NT2/D1 (cell line): ENCODE measurements at regions not wholly inside any gene's neighbourhood (a gene's known extent, or its start where the extent isn't known, plus 50 kb on each side); places are given as distances from the start of the nearest gene placed in this dataset.

Experiments used
- DNase-seq: peaks from one replicate; pipeline ENCODE4 v3.0.0-alpha.2; 2011; ENCODE audit warnings: low read depth, low spot score
- H3K27me3 ChIP-seq: 2 replicates; pipeline ENCODE4 v1.6.0; 2011; ENCODE audit warnings: mild to moderate bottlenecking; ENCODE audit not compliant: insufficient read length, insufficient read depth
- H3K36me3 ChIP-seq: 2 replicates; pipeline ENCODE4 v1.6.1; 2011; ENCODE audit warnings: mild to moderate bottlenecking, low read length, mixed read lengths; ENCODE audit not compliant: insufficient read depth, insufficient read length
- H3K4me1 ChIP-seq: 2 replicates; pipeline ENCODE4 v1.5.1; 2011; ENCODE audit not compliant: insufficient read depth, insufficient read length
- H3K4me3 ChIP-seq: 2 replicates; pipeline ENCODE4 v1.5.1; 2011; ENCODE audit warnings: low read depth; ENCODE audit not compliant: insufficient read length
- H3K9ac ChIP-seq: 2 replicates; pipeline ENCODE4 v1.6.0; 2011; ENCODE audit warnings: low read depth; ENCODE audit not compliant: insufficient read length
- H3K9me3 ChIP-seq: 2 replicates; pipeline ENCODE4 v1.5.1; 2011; ENCODE audit warnings: mild to moderate bottlenecking, low read length; ENCODE audit not compliant: insufficient read depth
- SUZ12 ChIP-seq: IDR thresholded peaks from 2 replicates; pipeline ENCODE4 v1.6.1; 2011; ENCODE audit not compliant: insufficient read length, insufficient read depth; ENCODE audit errors: extremely low read depth
- YY1 ChIP-seq: IDR thresholded peaks from 2 replicates; pipeline ENCODE4 v1.6.1; 2011; ENCODE audit not compliant: insufficient read length, insufficient read depth
- ZNF274 ChIP-seq: IDR thresholded peaks from 2 replicates; pipeline ENCODE4 v1.6.1; 2011; ENCODE audit warnings: mild to moderate bottlenecking, low read depth, low read length

GRCh38 chr6:167528239-167528638, 203.4 kb downstream of the TTLL2 start:
- H3K4me1 ChIP-seq, result no peaks in the 10 kb centered on the region
- H3K4me3 ChIP-seq, result no peak overlapping the region
- DNase-seq, result no peak
- H3K27me3 ChIP-seq, result no peaks in the 10 kb centered on the region
- TF ChIP-seq YY1 (no peak), SUZ12 (no peak), ZNF274 (no peak)
- H3K9ac ChIP-seq, result no peak overlapping the region
- peaks cover 12% of the 10 kb centered on the region; the same call in 1 of the 2 replicates for H3K9me3 ChIP-seq
- H3K36me3 ChIP-seq, result no peaks in the 10 kb centered on the region

GRCh38 chr6:167528976-167529375, 204.1 kb downstream of the TTLL2 start:
- no peaks in the 10 kb centered on the region for H3K36me3 ChIP-seq
- H3K9me3 ChIP-seq, result peaks cover 4% of the 10 kb centered on the region; the same call in 1 of the 2 replicates
- DNase-seq, result no peak
- no peaks in the 10 kb centered on the region for H3K27me3 ChIP-seq
- TF ChIP-seq ZNF274, result no peak
- no peak for TF ChIP-seq YY1
- TF ChIP-seq SUZ12, result no peak
- H3K9ac ChIP-seq, result no peak overlapping the region
- no peak overlapping the region for H3K4me3 ChIP-seq
- H3K4me1 ChIP-seq, result no peaks in the 10 kb centered on the region

GRCh38 chr6:167529444-167530335, 204.8 kb downstream of the TTLL2 start:
- H3K9ac ChIP-seq, result no peak overlapping the region
- TF ChIP-seq SUZ12 (no peak), YY1 (no peak), ZNF274 (no peak)
- H3K36me3 ChIP-seq, result no peaks in the 10 kb centered on the region
- no peaks in the 10 kb centered on the region for H3K27me3 ChIP-seq
- H3K9me3 ChIP-seq, result no peaks in the 10 kb centered on the region; the same call in 1 of the 2 replicates
- no peak overlapping the region for H3K4me3 ChIP-seq
- no peak for DNase-seq
- no peaks in the 10 kb centered on the region for H3K4me1 ChIP-seq

- no peaks in the 10 kb centered on the region for H3K36me3 ChIP-seq
- no peak for TF ChIP-seq ZNF274
- TF ChIP-seq YY1, result no peak
- no peak for TF ChIP-seq SUZ12
- H3K4me1 ChIP-seq, result no peaks in the 10 kb centered on the region
- no peaks in the 10 kb centered on the region for H3K27me3 ChIP-seq
- no peak for DNase-seq
- no peak overlapping the region for H3K9ac ChIP-seq
- no peaks in the 10 kb centered on the region; the same call in 1 of the 2 replicates for H3K9me3 ChIP-seq
- H3K4me3 ChIP-seq, result no peak overlapping the region
These were observed 206.1 kb downstream of the TTLL2 start for GRCh38 chr6:167530951-167531350.

- no peak for DNase-seq
- no peak for TF ChIP-seq ZNF274
- no peak for TF ChIP-seq YY1
- no peak for TF ChIP-seq SUZ12
- H3K9ac ChIP-seq, result no peak overlapping the region
- H3K9me3 ChIP-seq, result no peaks in the 10 kb centered on the region; the same call in 1 of the 2 replicates
- no peak overlapping the region for H3K4me3 ChIP-seq
- no peaks in the 10 kb centered on the region for H3K27me3 ChIP-seq
- H3K36me3 ChIP-seq, result no peaks in the 10 kb centered on the region
- H3K4me1 ChIP-seq, result no peaks in the 10 kb centered on the region
These were observed 207.8 kb downstream of the TTLL2 start for GRCh38 chr6:167532410-167533288.

GRCh38 chr6:167533851-167534250, 209.0 kb downstream of the TTLL2 start:
- H3K27me3 ChIP-seq, result no peaks in the 10 kb centered on the region
- TF ChIP-seq YY1 (no peak), ZNF274 (no peak)
- no peaks in the 10 kb centered on the region for H3K4me1 ChIP-seq
- no peaks in the 10 kb centered on the region; the same call in 1 of the 2 replicates for H3K9me3 ChIP-seq
- no peak overlapping the region for H3K9ac ChIP-seq
- DNase-seq, result no peak
- H3K36me3 ChIP-seq, result no peaks in the 10 kb centered on the region
- H3K4me3 ChIP-seq, result no peak overlapping the region

- Histone ChIP-seq H3K36me3 (no peaks in the 10 kb centered on the region), H3K27me3 (no peaks in the 10 kb centered on the region), H3K4me3 (no peak overlapping the region), H3K9me3 (peaks cover 8% of the 10 kb centered on the region; the same call in 1 of the 2 replicates), H3K9ac (no peak overlapping the region), H3K4me1 (no peaks in the 10 kb centered on the region)
- no peak for TF ChIP-seq SUZ12
- no peak for TF ChIP-seq ZNF274
- no peak for DNase-seq
These were observed 212.9 kb downstream of the TTLL2 start for GRCh38 chr6:167537816-167538215.
